ENCODE measurements at regions not wholly inside any gene's neighbourhood (a gene's known extent, or its start where the extent isn't known, plus 50 kb on each side); places are given as distances from the start of the nearest gene placed in this dataset.
"Not testable (repeated sequence)": the region's sequence is repeated elsewhere in the genome, so short reads cannot be mapped to it uniquely, and the experiment has no call there.

DNA sequence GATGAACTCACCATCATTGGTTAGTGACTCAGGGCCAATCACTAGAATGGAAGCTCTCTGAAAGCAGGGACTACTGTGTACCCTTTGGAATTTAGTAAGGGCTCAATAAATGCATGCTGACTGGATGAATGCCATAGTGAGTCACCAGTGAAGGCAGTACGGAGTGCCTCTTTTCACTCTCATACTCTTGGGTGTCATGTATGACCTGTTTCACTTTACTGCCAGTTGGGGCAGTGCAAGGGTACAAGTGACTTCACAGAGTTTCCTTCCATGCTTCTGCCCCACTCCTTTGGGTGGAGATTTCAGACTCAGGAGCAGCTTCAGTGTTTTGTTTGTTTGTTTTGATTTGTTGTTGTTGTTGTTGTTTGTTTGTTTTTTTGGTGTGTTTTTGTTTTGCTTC, 57.7 kb downstream of the SOX3 start:
- no peak for DNase-seq

DNA sequence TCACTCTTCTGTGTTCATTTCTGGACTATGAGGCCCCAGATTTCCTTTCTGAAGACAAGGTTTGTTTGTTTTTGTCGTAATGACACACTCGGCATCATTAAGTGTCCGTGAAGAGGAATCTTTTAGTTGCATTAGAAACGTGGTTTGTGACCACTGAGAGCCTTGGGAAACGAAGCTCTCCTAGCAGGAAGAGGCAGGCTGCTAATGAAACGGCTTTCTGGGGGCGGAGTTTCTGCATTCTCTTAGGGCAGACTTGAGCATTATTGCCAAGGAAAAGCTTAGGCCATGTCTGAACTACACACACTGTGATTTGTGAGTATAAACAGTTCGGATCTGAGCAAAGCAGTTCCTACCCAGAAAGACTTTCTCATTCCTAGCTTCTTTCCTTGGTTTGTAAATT, 64.0 kb downstream of the SOX3 start:
- no peak for DNase-seq

DNA sequence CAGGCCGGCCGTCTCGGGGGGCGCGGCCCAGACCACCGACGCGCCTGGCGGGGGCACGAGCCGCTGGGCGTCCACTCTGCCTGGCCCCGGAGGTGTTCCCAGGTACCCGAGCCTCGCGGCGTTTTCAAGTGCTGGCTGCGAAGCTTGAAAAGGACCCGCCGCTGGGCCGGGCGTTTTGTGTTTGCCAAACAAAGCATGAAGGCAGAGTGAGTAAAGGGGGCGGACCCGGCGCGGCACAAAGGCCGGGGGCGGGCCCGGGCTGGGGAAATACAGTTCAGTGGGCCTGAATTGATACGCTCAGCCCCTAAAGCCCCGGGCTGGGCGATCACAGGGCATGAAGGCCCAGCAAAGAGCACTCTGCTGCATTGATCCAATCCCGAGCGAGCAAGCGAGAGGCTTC, 65.4 kb downstream of the SOX3 start:
- no peak for DNase-seq

DNA sequence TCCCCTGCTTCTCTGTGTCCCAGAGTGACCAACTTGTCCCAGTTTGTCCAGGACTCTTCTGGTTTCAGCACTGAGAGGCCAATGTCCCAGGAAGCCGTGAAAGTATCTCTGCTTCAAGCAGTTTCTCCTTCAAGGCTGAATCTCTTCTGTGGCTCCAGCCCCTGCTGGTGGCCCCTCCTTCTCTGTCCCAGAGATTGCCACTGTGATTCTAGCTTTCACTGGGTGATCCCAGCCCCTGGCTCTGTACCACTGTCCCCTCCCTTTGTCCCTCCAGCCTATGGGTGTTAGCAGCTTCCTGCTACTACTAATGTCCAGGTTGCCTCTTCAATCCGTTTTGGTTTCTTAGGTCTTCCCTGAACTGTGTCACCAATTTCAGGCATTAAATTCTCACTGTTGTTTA, 70.5 kb downstream of the SOX3 start:
- no peak for DNase-seq

DNA sequence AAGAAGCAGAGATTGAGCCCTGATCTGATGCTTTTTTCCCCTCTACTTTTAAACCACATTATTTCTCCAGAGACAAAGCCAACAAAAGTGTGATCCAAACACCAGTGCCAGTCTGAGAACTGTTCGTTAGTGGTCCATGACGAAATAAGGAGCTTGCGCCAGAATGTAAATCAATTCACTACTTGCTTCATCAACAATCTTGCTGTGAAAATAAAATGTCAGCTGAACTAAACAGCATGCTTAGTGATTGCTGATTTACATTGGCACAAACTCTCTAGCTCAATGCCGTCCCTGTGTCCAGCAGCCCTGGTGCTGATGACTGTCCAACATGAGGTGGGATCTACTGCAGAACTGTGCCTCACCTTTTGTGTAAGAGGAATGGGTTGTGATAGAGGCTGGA, 71.3 kb downstream of the SOX3 start:
- DNase-seq: no peak

DNA sequence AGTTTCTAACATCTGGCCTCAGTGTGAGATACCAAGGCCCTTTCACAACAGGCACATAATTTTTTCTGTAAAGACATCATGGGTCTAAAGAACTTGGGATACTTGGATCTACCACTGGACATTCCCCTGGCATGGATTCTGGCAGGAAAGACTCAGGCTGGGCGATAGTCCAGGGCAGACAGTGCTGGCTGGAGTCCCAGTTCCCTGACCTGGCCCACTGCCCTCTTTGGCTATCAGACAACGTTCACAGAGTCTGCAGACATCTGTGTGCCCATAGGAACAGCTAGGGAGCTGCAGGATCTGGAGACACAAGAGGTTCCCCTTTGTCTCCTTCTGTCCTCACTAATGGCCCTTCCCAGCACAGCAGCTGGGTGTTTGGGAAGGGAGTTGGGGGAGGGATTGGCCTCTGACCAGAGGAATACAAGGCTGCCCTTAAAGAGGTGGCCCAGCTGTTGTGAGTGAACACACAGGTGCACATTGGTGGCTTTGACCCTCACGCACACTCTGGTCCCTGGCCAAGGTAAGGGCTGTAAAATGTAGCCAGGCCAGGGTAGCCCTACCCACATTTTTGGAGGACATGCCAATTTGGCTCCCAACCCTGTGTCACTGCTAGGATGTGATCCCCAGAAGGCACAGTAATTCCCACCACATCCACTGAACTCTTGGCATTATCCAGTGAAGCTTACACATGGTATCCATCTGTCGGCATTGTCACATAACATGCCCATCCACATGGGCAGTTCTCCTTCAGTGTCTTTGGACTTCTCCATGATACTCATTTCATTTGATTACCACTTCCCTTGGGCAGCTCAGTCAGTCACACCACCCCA, 72.3 kb downstream of the SOX3 start:
- no peak for DNase-seq

DNA sequence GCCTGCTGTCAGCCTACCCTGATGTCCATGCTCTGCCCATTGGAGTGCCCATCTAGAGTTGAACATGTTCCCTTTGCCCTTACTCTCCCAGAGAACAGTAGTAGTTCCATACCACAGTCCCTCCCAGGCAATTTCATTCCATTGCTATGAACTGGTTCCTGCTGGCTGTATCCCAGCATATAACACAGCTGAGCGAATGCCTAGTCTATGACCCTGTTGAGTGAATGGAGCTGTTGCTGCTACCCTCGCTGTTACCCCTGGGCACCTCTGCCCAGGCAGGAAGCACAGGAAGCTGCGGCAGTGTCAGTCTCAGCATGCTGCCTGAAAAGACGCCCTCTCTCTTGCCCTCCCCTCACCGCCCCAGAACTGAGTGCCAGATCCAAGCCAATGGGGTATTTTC, 73.3 kb downstream of the SOX3 start:
- no peak for DNase-seq

DNA sequence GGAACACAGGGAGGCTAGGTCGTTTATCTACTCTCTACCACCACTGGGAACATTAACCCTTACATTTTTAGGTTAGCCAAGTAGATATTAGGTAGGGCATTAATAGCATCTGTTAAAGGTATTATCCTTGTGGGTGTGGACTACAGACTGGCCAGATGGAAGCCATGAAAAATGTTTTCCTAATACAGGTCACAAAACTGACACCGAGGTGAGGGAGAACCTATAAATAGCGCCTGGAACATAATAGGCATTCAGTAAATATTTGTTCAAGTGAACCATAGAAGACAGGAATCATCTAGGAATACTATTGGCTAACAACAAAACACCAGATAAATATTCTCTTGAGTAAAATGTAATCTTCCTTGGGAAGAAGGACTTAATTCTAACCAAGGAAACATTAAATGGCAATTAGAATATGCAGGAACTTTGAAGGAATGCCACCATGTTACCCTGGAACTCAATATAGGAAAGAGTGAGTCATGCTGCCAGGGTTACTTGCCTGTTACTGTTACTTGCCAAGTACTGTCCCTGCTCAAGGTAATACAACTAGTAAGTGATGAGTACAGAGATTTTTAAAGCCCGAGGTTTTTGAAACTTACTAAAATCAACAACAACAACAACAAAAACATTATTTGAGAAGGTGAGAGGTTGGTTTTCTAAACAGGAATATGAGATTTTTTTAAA, 79.0 kb downstream of the SOX3 start:
- no peak for DNase-seq

DNA sequence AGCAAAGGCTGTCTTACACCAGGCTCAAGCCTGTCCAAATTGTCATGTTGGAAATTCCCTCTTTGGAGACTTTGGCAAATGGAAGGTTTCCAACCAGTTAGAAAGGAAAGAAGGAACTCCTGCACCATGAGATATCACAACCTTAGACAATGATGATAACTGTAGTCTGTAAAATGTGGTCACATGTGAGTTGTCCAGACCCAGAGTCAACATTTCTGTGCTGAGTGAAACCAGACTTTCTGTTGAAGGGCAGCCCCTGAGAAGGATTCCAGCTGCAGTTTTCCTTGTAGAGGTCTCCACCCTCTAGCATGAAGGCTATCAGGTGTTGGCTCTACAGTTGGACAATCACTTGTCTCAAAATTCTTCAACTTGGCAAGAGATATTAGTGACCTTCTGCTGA, 82.4 kb downstream of the SOX3 start:
- no peak for DNase-seq

DNA sequence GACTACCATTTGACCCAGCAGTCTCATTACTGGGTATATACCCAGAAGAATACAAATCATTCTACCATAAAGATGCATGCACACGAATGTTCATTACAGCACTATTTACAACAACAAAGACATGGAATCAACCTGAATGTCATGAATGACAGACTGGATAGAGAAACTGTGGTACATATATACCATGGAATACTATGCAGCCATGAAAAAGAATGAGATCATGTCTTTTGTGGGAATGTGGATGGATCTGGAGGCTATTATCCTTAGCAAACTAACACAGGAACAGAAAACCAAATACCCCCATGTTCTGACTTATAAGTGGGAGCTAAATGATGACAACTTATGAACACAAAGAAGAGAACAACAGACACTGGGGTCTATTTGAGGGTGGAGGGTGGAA, 102.7 kb downstream of the SOX3 start:
- not testable (repeated sequence) for DNase-seq

DNA sequence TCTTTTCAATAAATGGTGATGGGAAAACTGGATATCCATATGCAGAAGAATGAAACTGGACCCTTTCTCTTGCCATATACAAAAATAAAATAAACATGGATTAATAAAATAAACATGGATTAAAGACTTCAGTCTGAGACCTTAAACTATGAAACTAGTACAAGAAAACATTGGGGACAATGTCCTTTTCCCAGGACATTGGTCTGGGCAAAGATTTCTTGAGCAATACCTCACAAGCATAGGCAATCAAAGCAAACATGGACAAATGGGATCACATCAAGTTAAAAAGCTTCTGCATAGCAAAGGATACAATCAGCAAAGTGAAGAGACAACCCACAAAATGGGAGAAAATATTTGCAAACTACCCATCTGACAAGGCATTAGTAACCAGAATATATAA, 108.5 kb downstream of the SOX3 start:
- not testable (repeated sequence) for DNase-seq

DNA sequence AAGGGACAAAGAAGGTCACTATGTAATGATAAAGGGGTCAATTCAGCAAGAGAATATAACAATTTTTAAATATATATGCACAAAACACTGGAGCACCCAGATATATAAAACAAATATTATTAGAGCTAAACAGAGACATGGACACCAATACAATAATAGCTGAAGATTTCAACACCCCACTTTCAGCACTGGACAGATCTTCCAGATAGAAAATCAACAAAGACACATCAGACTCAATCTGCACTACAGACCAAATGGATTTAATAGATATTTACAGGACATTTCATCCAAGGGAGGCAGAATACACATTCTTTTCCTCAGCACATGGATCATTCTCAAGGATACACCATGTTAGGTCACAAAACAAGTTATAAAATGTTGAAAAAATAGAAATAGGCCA, 111.4 kb downstream of the SOX3 start:
- peak; percentile 0 for DNase-seq

DNA sequence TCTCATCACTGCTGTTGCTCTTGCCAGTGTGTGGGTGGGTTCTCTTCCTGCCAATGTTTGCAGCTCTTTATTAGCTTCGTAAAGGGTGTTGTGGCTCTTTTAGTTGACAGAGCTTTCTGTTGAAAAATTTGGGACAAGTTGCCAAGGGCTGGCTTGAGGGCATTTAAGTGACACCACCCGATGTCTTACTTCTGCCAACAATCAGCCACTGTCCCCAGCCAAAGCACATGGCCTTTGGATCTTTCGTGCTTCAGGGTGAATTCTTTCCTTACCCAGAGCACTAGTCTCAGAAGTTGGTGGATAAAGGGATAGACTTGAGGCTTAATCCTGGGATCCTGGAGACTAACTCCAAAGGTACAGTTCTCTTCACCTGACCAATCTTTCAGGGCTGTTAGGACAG, 113.6 kb downstream of the SOX3 start:
- DNase-seq: no peak

DNA sequence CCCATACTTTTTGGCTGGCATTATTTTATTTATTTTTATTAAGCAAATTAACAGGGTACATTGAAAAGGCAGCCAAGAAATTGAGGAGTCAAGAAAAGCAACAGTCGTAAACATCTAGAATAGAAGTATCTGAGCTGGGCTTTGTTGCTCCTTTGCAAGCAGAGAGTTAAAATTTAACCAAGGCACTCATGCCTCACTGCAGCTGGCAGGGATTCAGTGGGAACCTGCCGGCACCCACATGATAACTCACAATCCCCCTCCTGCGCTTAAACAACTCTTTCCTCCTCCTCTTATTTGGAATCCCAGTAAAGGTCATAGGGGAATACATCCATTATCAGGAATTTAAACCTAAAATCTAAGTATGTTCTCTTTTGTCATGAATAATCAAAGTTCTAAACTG, 115.5 kb downstream of the SOX3 start:
- DNase-seq: peak; percentile 2

DNA sequence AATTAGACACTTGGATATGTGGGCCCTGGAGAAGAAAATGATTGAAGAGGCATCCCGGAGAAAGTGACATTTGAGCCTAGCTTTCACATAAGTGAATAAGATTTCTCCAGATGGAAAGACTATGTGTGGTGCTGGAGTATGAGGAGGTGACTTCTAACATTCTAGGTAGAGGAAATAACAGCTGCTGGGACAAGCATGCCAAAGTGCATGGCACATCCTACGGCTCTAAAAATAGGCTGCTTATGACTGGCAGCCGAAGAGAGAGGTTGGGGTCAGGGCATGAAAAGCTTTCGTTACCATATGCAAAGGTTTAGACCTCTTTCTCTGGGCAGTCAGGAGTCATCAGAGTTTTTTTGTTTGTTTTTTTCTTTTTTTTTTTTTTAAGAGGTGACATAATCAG, 142.0 kb downstream of the SOX3 start:
- no peak for DNase-seq

DNA sequence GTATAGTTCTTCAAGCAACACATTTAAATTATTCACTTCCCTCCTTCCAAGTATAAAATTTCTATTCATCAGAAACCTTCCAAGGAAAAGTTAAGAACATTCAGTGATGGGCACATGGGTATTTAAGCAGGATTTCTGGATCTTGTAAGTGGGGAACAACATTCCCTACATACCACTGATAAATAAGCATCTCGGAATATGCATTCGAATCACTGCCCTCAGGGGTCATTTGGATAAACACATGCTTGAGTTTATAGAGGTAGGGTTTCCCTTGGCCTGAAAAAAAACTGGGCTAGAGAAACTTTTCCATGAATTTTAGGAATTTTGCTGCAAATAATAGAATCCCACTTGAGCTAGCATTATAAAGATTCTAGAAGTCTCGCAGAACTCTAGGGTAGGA, 143.9 kb downstream of the SOX3 start:
- DNase-seq: no peak

DNA sequence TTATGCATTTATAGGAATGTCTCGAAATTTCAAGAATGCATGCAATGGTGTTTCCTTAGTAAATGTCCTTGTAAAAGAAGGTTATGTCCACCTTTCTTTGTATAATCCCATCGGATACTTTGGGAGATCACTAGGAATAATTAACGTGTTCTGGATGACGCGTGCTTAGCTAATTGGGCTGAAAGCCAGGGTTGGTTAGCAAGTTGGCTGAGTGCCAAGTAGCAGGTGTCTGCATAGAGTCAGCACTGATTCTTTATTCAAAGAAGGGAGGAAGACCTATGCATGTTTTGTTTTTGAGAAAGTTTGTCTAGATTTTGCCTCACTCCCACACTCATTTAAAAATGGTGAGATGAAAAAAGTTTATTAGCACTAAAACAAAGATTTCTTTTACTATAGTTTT, 144.6 kb downstream of the SOX3 start:
- DNase-seq: no peak

DNA sequence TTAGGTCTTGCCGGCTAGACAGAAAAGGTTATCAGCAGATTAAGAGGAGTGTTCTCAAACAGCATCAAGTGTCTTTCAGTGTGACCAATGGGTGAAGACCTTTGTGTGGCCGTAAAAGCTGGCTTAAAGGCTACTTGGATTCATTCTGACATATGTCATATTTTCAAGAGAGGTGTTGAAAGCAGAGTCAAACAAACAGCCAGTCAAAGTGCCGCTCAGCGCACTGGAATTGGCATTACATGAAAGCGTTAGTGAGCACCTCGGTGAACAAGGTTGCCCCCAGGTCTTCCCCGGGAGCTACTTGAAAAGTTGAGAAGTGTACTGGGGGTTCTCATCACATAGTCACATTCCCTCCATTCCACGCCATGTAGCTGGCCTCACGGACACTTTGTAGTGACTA, 148.9 kb downstream of the SOX3 start:
- no peak for DNase-seq

DNA sequence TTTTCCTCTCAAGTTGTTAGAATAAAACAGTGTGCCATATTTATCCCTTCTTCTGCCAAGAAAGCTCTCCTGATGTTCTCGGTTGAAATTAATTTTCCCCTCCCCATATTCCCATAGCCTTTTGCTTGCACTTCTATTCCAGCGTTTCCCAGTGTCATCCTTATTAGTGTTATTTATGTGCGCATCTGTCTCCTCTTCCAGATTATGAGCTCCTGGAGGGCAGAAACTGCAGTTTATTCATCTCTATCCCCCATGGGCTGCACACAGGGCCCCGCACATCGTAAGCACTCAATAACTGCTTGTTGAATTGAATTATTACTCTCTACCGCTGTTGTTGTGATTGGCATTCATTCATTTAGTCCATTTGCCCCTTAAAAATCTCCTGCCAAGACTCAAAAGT, 149.4 kb downstream of the SOX3 start:
- no peak for DNase-seq

DNA sequence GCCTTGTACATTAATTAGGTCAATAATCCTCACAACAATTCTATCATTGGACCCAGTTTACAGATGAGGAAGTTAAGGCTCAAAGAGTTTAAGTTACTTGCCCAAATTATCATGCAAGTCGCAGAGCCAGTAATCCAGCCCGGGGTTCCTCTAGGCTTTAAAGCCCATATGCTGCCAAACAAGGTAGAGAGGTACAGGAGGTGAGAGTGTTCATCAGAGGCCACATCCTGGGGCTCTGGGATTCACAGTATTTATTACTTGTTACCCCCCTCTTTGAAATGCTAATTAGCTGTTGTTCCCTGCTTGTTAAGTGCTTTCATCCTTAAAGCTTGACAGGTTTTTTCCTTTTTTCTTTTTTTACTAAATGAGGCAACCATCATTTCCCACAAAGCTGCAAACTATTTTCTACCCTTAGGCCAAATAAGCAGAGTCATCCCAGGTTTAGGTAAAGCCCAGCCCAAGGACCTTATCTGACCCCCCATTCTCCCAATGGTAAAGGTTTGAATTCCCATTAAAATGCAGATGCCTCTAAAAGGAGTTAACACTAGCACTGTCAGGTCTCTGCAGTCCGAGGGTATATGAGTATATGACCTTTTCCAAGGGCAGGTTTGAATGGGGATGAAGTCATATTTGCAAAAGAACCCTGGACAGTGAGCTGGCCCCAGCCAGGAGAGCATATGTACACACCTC, 150.3 kb downstream of the SOX3 start:
- no peak for DNase-seq

DNA sequence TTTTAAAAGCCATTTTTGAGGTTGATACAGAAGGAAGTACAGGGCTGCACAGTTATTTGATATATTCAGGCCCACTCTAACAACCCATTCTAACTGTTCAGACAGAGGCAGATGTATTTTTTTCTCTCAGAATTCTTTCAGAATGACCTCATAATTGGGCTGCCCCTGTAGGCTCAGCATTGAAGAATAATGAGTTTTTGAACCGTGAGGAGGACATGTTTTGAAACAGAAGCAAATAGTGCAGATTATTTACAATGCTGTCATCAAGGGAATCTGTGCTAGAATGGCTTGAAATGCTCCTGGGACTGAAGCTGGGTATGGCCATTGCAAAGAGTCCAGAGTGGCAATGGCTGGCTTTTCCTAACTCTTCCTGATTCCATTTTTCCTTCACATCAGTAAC, 158.1 kb downstream of the SOX3 start:
- peak; percentile 16 for DNase-seq

DNA sequence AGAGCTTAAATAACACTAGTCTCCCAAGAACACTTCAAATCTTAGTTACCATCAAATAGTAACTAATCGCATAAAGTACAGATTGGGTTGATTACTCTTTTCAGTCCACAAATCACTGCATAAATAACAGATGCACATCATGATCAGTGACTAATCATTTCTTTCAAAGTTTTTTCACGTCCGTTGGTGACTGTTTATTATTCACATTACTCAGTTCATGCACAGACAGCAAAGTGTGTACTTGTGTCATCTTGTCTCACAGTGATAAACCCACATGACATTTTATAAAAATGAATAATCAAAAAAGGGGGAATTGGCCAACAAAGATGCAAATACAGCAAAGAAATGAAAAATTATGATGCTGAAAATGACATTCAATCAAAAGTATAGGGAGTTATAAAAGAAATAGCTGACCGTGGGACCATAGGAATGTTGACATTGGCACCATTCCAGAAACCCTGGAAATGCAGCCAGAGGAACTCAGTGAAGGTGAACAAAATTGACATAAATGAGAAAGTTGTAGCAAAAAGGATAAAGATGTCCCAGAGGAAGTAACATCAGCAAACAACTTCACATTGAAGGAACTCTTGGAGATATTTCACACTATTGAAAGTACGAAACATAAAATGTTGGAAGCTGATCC, 161.5 kb downstream of the SOX3 start:
- peak; percentile 15 for DNase-seq

DNA sequence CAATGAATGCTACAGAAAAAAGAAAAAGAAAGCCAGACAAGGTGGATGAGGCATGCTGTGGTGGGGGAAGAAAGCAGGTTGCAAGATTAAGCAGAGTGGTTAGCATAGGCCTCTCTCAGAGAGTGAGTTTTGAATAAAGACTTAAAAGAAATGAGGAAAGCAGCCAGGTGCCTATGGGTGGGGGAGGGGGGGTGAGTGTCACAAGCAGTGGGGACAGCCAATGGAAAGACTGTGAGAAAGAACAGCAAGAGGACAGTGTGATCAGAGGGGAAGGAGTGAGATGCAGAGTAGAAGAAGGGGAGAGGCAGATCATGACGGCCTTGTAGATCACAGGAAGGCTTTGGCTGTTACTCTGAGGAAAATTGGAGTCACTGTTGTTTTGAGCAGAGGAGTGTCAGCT, 162.5 kb downstream of the SOX3 start:
- no peak for DNase-seq

DNA sequence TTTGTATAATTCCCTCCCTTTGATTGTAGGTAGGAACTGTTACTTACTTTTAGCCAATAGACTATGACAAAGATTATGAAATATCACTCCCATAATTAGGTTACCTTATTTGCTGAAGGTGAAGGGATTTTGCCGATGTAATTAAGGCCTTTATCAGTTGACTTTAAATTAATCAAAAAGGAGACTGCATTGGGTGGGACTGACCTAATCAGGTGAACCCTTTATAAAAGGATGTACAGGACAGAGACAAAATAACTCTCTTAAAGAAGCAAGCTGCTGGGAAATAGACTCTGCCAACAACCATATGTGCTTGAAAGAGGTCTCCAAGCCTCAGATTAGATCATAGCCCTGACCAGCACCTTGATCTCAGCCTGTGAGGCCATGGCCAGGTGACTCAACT, 167.6 kb downstream of the SOX3 start:
- no peak for DNase-seq
